HG02588 (cell line): ENCODE measurements at regions not wholly inside any gene's neighbourhood (a gene's known extent, or its start where the extent isn't known, plus 50 kb on each side); places are given as distances from the start of the nearest gene placed in this dataset.

Experiments
- ATAC-seq: cut with Tn5 transposase; IDR thresholded peaks from one replicate; pipeline ENCODE4 v1.9.1; 2021; ENCODE audit warnings: mild to moderate bottlenecking, moderate library complexity; ENCODE audit not compliant: unreplicated experiment

- no peak for ATAC-seq
Observed at GRCh38 chr2:163291790-163292189, 444.0 kb downstream of the FIGN start.

GRCh38 chr2:163281717-163282116, 443.1 kb upstream of the KCNH7 start:
- no peak for ATAC-seq

- ATAC-seq, result no peak
Observed at GRCh38 chr2:163269374-163270021, 430.9 kb upstream of the KCNH7 start.

- no peak for ATAC-seq
Observed at GRCh38 chr2:163266772-163267171, 428.2 kb upstream of the KCNH7 start.

- no peak for ATAC-seq
Observed at GRCh38 chr2:163265562-163265961, 427.0 kb upstream of the KCNH7 start.

GRCh38 chr2:163264341-163264740, 425.8 kb upstream of the KCNH7 start:
- ATAC-seq, result no peak

GRCh38 chr2:163259489-163259888, 420.9 kb upstream of the KCNH7 start:
- no peak for ATAC-seq

GRCh38 chr2:163255086-163255485, 416.5 kb upstream of the KCNH7 start:
- no peak for ATAC-seq

- no peak for ATAC-seq
Observed at GRCh38 chr2:163253621-163254285, 415.2 kb upstream of the KCNH7 start.

GRCh38 chr2:163252199-163252598, 413.6 kb upstream of the KCNH7 start:
- no peak for ATAC-seq

GRCh38 chr2:163248376-163249253, 410.0 kb upstream of the KCNH7 start:
- ATAC-seq, result no peak

GRCh38 chr2:163247847-163248220, 409.3 kb upstream of the KCNH7 start:
- no peak for ATAC-seq

- no peak for ATAC-seq
Observed at GRCh38 chr2:163247156-163247846, 408.7 kb upstream of the KCNH7 start.

- no peak for ATAC-seq
Observed at GRCh38 chr2:163246135-163246534, 407.6 kb upstream of the KCNH7 start.

GRCh38 chr2:163236553-163236952, 398.0 kb upstream of the KCNH7 start:
- ATAC-seq, result no peak

- ATAC-seq, result no peak
Observed at GRCh38 chr2:163231666-163232065, 393.1 kb upstream of the KCNH7 start.

GRCh38 chr2:163213661-163214081, 375.1 kb upstream of the KCNH7 start:
- no peak for ATAC-seq

- ATAC-seq, result no peak
Observed at GRCh38 chr2:163210430-163210918, 371.9 kb upstream of the KCNH7 start.

GRCh38 chr2:163207693-163208370, 369.3 kb upstream of the KCNH7 start:
- no peak for ATAC-seq

GRCh38 chr2:163205589-163206254, 367.2 kb upstream of the KCNH7 start:
- no peak for ATAC-seq
